Amniotic epithelial cell (primary cell): ENCODE measurements at regions not wholly inside any gene's neighbourhood (a gene's known extent, or its start where the extent isn't known, plus 50 kb on each side); places are given as distances from the start of the nearest gene placed in this dataset.
"Not testable (repeated sequence)": the region's sequence is repeated elsewhere in the genome, so short reads cannot be mapped to it uniquely, and the experiment has no call there.

ENCODE experiments used
- DNase-seq: peaks from one replicate; pipeline ENCODE4 v3.0.0-alpha.2; 2010; ENCODE audit warnings: low read depth

- DNase-seq = no peak
Observed at GRCh38 chr14:48417715-48418500, 742.5 kb upstream of the MDGA2 start.

GRCh38 chr14:48401321-48401720, 725.9 kb upstream of the MDGA2 start:
- no peak for DNase-seq

GRCh38 chr14:48398675-48399282, 723.4 kb upstream of the MDGA2 start:
- peak; percentile 55 for DNase-seq

GRCh38 chr14:48391661-48392060, 716.3 kb upstream of the MDGA2 start:
- peak; percentile 48 for DNase-seq

GRCh38 chr14:48390346-48390745, 714.9 kb upstream of the MDGA2 start:
- DNase-seq = no peak

GRCh38 chr14:48384821-48385220, 709.4 kb upstream of the MDGA2 start:
- peak; percentile 40 for DNase-seq

GRCh38 chr14:48382961-48383360, 707.6 kb upstream of the MDGA2 start:
- DNase-seq = no peak

- DNase-seq = no peak
Observed at GRCh38 chr14:48378541-48378940, 703.1 kb upstream of the MDGA2 start.

- peak; percentile 21 for DNase-seq
Observed at GRCh38 chr14:48373981-48374380, 698.6 kb upstream of the MDGA2 start.

GRCh38 chr14:48350971-48351370, 675.6 kb upstream of the MDGA2 start:
- peak; percentile 72 for DNase-seq

- peak; percentile 3 for DNase-seq
Observed at GRCh38 chr14:48349689-48350088, 674.3 kb upstream of the MDGA2 start.

- DNase-seq = no peak
Observed at GRCh38 chr14:48341069-48341468, 665.7 kb upstream of the MDGA2 start.

- DNase-seq = peak; percentile 30
Observed at GRCh38 chr14:48333221-48333920, 658.0 kb upstream of the MDGA2 start.

- DNase-seq = no peak
Observed at GRCh38 chr14:48331421-48331820, 656.0 kb upstream of the MDGA2 start.

GRCh38 chr14:48325486-48325885, 650.1 kb upstream of the MDGA2 start:
- DNase-seq = peak; percentile 46

GRCh38 chr14:48323665-48324064, 648.3 kb upstream of the MDGA2 start:
- peak; percentile 73 for DNase-seq

GRCh38 chr14:48319823-48320222, 644.4 kb upstream of the MDGA2 start:
- DNase-seq = no peak

- no peak for DNase-seq
Observed at GRCh38 chr14:48304729-48305128, 629.3 kb upstream of the MDGA2 start.

GRCh38 chr14:48289701-48290100, 614.3 kb upstream of the MDGA2 start:
- DNase-seq = no peak

GRCh38 chr14:48285217-48285616, 609.8 kb upstream of the MDGA2 start:
- not testable (repeated sequence) for DNase-seq

GRCh38 chr14:48275301-48275700, 599.9 kb upstream of the MDGA2 start:
- DNase-seq = no peak

- DNase-seq = no peak
Observed at GRCh38 chr14:48274826-48275225, 599.4 kb upstream of the MDGA2 start.

GRCh38 chr14:48267926-48268325, 592.5 kb upstream of the MDGA2 start:
- DNase-seq = not testable (repeated sequence)
